Adipocyte (in vitro differentiated cells): ENCODE measurements at regions not wholly inside any gene's neighbourhood (a gene's known extent, or its start where the extent isn't known, plus 50 kb on each side); places are given as distances from the start of the nearest gene placed in this dataset.

Experiments
- DNase-seq: peaks from one replicate; pipeline ENCODE4 v3.0.0-alpha.2; 2015; ENCODE audit warnings: low read depth
- H3K27me3 ChIP-seq: replicated peaks from 2 replicates; pipeline ENCODE4 v1.7.0; 2013; ENCODE audit warnings: mild to moderate bottlenecking, low read length, moderate library complexity; ENCODE audit not compliant: control insufficient read depth, insufficient read depth
- H3K36me3 ChIP-seq: 2 replicates; pipeline ENCODE4 v1.7.0; 2013; ENCODE audit warnings: low read length, mild to moderate bottlenecking, moderate library complexity; ENCODE audit not compliant: control insufficient read depth, insufficient read depth, severe bottlenecking
- H3K4me1 ChIP-seq: 2 replicates; pipeline ENCODE4 v1.7.0; 2013; ENCODE audit warnings: mild to moderate bottlenecking, low read length, moderate library complexity; ENCODE audit not compliant: control insufficient read depth, insufficient read depth
- H3K4me3 ChIP-seq: 2 replicates; pipeline ENCODE4 v1.7.0; 2013; ENCODE audit warnings: mild to moderate bottlenecking, low read length, moderate library complexity
- H3K9ac ChIP-seq: 2 replicates; pipeline ENCODE4 v1.7.0; 2013; ENCODE audit warnings: mild to moderate bottlenecking, low read length, moderate library complexity
- H3K9me3 ChIP-seq: 2 replicates; pipeline ENCODE4 v1.7.0; 2013; ENCODE audit warnings: mild to moderate bottlenecking, low read length, moderate library complexity; ENCODE audit not compliant: control insufficient read depth

GRCh38 chr4:178056996-178057395 is 614.8 kb upstream of the AGA start:
- H3K4me1 ChIP-seq: no peaks in the 10 kb centered on the region
- no peak for DNase-seq
- H3K4me3 ChIP-seq: no peak overlapping the region
- H3K9ac ChIP-seq: no peak overlapping the region
- no peaks in the 10 kb centered on the region for H3K27me3 ChIP-seq
- no peaks in the 10 kb centered on the region for H3K36me3 ChIP-seq
- H3K9me3 ChIP-seq: no peaks in the 10 kb centered on the region

GRCh38 chr4:178063568-178063967 is 621.3 kb upstream of the AGA start:
- Histone ChIP-seq H3K9me3 (no peaks in the 10 kb centered on the region), H3K27me3 (no peaks in the 10 kb centered on the region), H3K36me3 (no peaks in the 10 kb centered on the region), H3K4me3 (no peak overlapping the region), H3K4me1 (no peaks in the 10 kb centered on the region), H3K9ac (no peak overlapping the region)
- DNase-seq: no peak

DNA sequence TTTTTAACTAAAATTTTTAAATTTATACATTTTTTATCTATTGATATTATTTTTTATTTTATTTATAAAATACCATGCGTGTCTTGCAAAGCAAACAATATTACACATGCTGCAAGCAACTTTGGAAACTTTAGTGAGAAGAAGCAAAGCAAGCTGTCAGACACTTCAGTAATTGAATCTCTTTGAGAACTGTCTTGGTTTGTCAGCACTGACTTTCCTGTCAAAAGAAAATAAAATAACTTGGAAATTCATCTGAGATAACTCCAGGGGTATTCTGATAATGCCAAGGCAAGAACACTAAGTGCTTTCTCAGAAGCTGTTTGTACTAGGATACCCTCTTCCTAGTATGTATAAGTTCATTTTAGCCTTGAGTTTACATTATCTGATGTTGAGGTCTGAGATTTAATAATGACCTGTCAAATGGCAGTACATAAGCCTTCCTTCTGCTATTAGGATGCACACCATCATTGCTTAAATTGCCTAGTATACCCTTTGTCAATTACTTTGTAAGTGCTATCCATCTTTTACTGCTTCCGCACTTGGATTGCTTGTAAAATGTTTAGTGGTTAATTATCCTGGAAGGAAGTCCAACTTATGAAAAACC is 624.2 kb upstream of the AGA start:
- Histone ChIP-seq H3K9me3 (no peaks in the 10 kb centered on the region), H3K4me3 (no peak overlapping the region), H3K4me1 (no peaks in the 10 kb centered on the region), H3K27me3 (no peaks in the 10 kb centered on the region), H3K9ac (no peak overlapping the region), H3K36me3 (no peaks in the 10 kb centered on the region)
- DNase-seq: no peak

GRCh38 chr4:178068136-178068535 is 625.9 kb upstream of the AGA start:
- H3K27me3 ChIP-seq: no peaks in the 10 kb centered on the region
- H3K4me1 ChIP-seq: no peaks in the 10 kb centered on the region
- H3K4me3 ChIP-seq: no peak overlapping the region
- no peak overlapping the region for H3K9ac ChIP-seq
- no peaks in the 10 kb centered on the region for H3K9me3 ChIP-seq
- no peak for DNase-seq
- H3K36me3 ChIP-seq: no peaks in the 10 kb centered on the region

DNA sequence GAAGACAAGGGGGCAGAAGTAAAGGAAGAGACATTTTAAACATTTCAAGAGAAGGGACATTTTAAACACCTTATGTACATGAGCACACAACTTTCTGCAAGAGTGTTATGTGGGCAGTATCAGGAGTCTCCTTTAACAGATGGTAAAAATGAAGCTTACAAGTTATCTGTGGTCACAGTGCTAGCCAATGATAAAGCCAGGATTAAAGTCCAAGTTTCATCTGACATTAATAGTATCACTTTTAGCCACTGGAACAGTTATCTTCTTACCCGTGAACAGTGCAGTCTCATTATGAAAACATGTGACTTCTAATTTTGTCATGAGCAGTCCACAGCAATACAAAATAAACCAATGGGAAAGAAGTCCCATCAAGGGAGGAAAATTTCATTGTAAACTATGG is 627.9 kb upstream of the AGA start:
- peaks cover 3% of the 10 kb centered on the region for H3K9me3 ChIP-seq
- no peaks in the 10 kb centered on the region for H3K36me3 ChIP-seq
- no peaks in the 10 kb centered on the region for H3K27me3 ChIP-seq
- no peak overlapping the region for H3K9ac ChIP-seq
- H3K4me1 ChIP-seq: no peaks in the 10 kb centered on the region
- no peak for DNase-seq
- no peak overlapping the region for H3K4me3 ChIP-seq

DNA sequence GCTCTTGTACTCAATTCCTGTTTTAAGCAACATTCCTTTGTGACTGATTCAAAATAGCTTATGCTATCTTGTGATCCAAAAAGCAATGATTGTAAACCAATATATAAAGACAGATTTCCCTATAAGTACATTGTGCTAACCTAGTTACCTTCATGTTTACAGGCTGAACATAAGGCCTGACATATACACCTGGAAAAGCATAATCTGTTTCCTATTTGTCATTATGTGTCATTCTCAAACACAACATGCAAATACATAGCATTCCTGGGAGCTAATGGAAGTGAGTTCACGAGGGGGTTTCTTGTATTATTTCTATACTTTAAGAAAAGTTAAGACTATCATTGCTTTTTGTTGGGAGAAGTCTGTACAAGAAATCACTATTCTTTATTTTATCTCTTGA is 638.1 kb upstream of the AGA start:
- Histone ChIP-seq H3K9me3 (no peaks in the 10 kb centered on the region), H3K4me3 (no peak overlapping the region), H3K4me1 (no peaks in the 10 kb centered on the region), H3K36me3 (no peaks in the 10 kb centered on the region), H3K27me3 (no peaks in the 10 kb centered on the region), H3K9ac (no peak overlapping the region)
- DNase-seq: peak; percentile 3

DNA sequence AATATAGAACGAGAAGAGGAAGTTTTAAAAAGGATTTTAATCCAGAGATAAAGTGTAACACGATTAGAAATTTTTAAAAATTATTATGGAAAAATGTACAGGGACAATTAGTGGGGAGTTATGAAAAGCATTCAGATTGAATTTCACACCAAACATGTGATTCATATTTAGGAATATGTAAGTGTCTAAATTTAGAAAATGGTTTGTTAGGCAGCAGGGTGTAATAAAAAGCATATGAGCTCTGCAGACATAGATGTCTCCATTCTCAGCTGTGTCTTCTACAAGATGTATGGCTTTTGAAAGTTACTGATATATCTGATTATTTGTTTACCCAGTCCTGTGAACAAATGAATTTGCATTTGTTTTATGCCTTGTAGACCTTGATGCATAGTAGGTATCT is 638.9 kb upstream of the AGA start:
- Histone ChIP-seq H3K4me3 (no peak overlapping the region), H3K27me3 (no peaks in the 10 kb centered on the region), H3K9me3 (no peaks in the 10 kb centered on the region), H3K36me3 (no peaks in the 10 kb centered on the region), H3K9ac (no peak overlapping the region), H3K4me1 (no peaks in the 10 kb centered on the region)
- peak; percentile 47 for DNase-seq

DNA sequence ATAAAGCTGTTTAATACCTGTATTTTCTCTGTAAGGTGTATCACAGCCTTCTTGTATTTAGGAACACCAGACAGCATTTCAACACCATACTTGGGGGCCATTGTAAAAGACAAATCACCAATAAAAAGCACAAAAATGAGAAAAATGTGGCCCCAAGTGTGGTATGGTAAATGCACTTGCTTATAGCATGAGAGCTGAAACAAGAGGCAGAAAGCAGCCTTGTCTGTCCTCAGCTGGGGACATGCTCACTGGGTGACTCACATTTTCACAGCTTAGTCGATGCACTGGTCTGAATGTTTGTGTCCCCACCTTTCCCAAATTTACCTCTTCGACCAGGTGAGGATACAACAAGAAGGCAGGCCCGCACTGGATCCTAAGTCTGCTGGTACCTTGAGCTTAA is 639.7 kb upstream of the AGA start:
- Histone ChIP-seq H3K4me3 (no peak overlapping the region), H3K4me1 (no peaks in the 10 kb centered on the region), H3K36me3 (no peaks in the 10 kb centered on the region), H3K9ac (no peak overlapping the region), H3K9me3 (no peaks in the 10 kb centered on the region), H3K27me3 (no peaks in the 10 kb centered on the region)
- DNase-seq: no peak

- Histone ChIP-seq H3K9ac (no peak overlapping the region), H3K36me3 (no peaks in the 10 kb centered on the region), H3K27me3 (no peaks in the 10 kb centered on the region), H3K9me3 (no peaks in the 10 kb centered on the region), H3K4me1 (no peaks in the 10 kb centered on the region), H3K4me3 (no peak overlapping the region)
- no peak for DNase-seq
Measured at GRCh38 chr4:178082906-178083305, 640.7 kb upstream of the AGA start.

GRCh38 chr4:178083968-178084367 is 641.7 kb upstream of the AGA start:
- DNase-seq: no peak
- Histone ChIP-seq H3K4me1 (no peaks in the 10 kb centered on the region), H3K36me3 (no peaks in the 10 kb centered on the region), H3K9me3 (no peaks in the 10 kb centered on the region), H3K27me3 (no peaks in the 10 kb centered on the region), H3K9ac (no peak overlapping the region), H3K4me3 (no peak overlapping the region)

GRCh38 chr4:178086320-178086719 is 644.1 kb upstream of the AGA start:
- Histone ChIP-seq H3K36me3 (no peaks in the 10 kb centered on the region), H3K4me1 (no peaks in the 10 kb centered on the region), H3K9me3 (no peaks in the 10 kb centered on the region), H3K4me3 (no peak overlapping the region), H3K27me3 (no peaks in the 10 kb centered on the region), H3K9ac (no peak overlapping the region)
- DNase-seq: no peak

DNA sequence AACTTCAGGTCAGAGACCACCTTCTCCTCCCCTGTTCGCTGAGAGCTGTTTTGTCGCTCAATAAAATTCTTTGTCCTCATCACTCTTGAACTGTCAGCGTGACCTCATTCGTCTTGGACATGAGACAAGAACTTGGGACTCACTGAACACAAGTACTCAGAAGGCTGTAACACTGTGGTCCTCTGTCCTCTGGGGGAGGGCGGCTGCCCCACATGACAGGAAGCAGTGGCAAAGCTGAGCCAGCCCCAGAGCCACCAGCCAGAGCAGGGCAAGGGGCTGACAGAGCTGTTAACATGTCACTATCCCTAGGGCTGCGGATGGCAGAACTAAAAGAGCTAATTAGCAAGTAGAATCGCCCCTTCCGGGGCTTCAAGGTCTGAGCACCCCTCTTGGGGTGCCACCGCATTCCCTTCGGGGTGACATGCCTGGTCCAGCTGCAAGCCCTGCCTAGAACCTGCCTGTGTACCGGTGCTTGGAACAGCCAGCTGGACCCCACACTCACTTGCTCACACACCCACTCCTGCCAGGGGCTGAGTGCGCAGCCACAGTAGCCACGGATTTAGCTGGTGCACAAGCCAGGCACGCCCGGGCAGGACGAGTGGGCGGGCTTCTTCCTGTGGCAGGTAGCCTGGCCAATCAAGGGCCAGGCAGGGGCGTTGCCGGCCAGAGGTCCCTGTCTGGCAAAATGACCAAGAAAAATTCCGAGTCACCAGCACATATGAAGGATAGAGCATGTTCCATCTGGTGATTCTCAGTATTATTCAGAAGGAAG is 648.6 kb upstream of the AGA start:
- Histone ChIP-seq H3K36me3 (no peaks in the 10 kb centered on the region), H3K4me1 (no peaks in the 10 kb centered on the region), H3K9ac (no peak overlapping the region), H3K27me3 (no peaks in the 10 kb centered on the region), H3K9me3 (no peaks in the 10 kb centered on the region), H3K4me3 (no peak overlapping the region)
- no peak for DNase-seq
